Aorta (tissue), 5 donors: ENCODE measurements at regions not wholly inside any gene's neighbourhood (a gene's known extent, or its start where the extent isn't known, plus 50 kb on each side); places are given as distances from the start of the nearest gene placed in this dataset.

Experiments used
- ATAC-seq: fragments of 200-7000 bp; cut with Tn5 transposase; one replicate; pipeline ENCODE4 v1.9.1; 2022; ENCODE audit warnings: moderate library complexity; ENCODE audit not compliant: low FRiP score
- DNase-seq, 2 donors: peaks; one replicate each; pipeline ENCODE4 v3.0.0-alpha.2; 2020
- H3K27ac ChIP-seq, 2 donors: one replicate each; pipeline ENCODE4 v1.5.1; 2013; ENCODE audit warnings: low read length in 2 of 2, mild to moderate bottlenecking in 2 of 2, moderate library complexity in 2 of 2, control low read depth in 1 of 2, inconsistent platforms in 1 of 2, low read depth in 1 of 2
- H3K27me3 ChIP-seq, 2 donors: one replicate each; pipeline ENCODE4 v1.6.1; 2013; ENCODE audit warnings: control low read depth in 1 of 2, low read length in 1 of 2, mild to moderate bottlenecking in 1 of 2, moderate library complexity in 1 of 2; ENCODE audit not compliant: insufficient read depth in 2 of 2, control insufficient read depth in 1 of 2
- H3K36me3 ChIP-seq, 2 donors: one replicate each; pipeline ENCODE4 v1.6.1; 2013; ENCODE audit warnings: control low read depth in 1 of 2, low read length in 1 of 2, mild to moderate bottlenecking in 1 of 2; ENCODE audit not compliant: insufficient read depth in 2 of 2, control insufficient read depth in 1 of 2
- H3K4me1 ChIP-seq, 2 donors: one replicate each; pipeline ENCODE4 v1.6.1; 2013; ENCODE audit warnings: low read length in 2 of 2, control low read depth in 1 of 2, mild to moderate bottlenecking in 1 of 2, moderate library complexity in 1 of 2; ENCODE audit not compliant: insufficient read depth in 2 of 2, control insufficient read depth in 1 of 2
- H3K4me3 ChIP-seq, 2 donors: one replicate each; pipeline ENCODE4 v1.5.1; 2013; ENCODE audit warnings: low read length in 2 of 2, control low read depth in 1 of 2, mild to moderate bottlenecking in 1 of 2
- H3K9me3 ChIP-seq: one replicate; pipeline ENCODE4 v1.6.1; 2013; ENCODE audit warnings: mild to moderate bottlenecking, low read length; ENCODE audit not compliant: control insufficient read depth
- WGBS, 2 donors: extraction: QIAGEN DNeasy Blood & Tissue Kit; methylation state at CpG; one replicate each; pipeline ENCODE4 v1.1.7; 2013; 5-methylcytosine and 5-hydroxymethylcytosine counted together
- intact Hi-C, 2 donors: fragments of 100-400 bp; cut with DNase I; formaldehyde crosslinking; loops; one replicate each; pipeline versions ENCODE4 v1.14.2 to v1.15.0; 2022
- donor health status: healthy with polysubstance abuse.
- donor health status: Bipolar disorder and iron deficiency.
- donor health status: DM: no; HTN: no; CAD: no.
- donor health status: DM: no; HTN: no; CAD: no.
- donor health status: DM: yes; HTN: yes; CAD: no.

- ATAC-seq, result no peak
- intact Hi-C loops, result no loop called here
- H3K36me3 ChIP-seq, result no peaks in the 10 kb centered on the region
These were observed 105.3 kb upstream of the LINGO1 start for GRCh38 chr15:77738038-77738370.

DNA sequence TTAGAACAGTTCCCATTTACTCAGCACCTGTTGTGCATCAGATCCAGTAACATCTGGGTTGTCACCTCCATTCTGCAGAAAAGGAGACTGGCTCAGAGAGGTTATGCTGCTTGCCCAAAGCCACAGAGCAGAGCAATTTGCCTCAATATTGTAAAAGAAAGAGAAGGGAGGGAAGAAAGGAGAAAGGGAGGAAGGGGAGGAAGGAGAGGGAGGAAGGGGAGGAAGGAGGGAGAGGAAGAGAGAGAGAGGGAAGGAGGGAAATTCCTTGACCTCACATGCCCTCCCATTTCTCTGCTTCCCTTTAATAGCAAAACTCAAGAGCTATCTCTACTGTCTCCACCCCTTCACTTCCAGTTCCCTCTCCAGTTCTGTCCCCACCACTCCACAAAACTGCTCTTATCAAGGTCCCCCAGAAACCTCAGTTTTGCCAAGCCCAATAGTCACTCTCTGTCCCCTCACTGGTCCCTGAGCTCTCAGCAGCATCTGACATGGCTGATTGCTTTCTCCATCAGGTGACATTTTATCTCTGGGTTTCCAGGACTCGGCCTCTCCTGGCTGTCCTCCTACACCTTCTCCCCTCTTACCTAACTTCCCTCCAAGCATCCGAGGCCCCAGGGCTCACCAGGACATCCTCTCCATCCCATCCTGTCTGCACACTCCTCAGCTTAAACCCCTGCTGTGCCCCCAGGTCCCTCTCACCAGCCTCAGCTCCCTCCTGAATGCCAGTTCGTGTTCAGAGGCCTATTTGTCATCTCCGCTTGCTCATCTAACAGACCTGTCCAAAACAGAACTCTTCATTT is 104.7 kb upstream of the LINGO1 start:
- Histone ChIP-seq H3K9me3 (no peaks in the 10 kb centered on the region), H3K4me3 (no peak overlapping the region), H3K4me1 (no peaks in the 10 kb centered on the region), H3K27me3 (no peaks in the 10 kb centered on the region), H3K27ac (no peak overlapping the region), H3K36me3 (no peaks in the 10 kb centered on the region)
- 58 to 59% methylated on average over 4 of the region's 4 CpGs for WGBS, 2 donors
- intact Hi-C loops, result no loop called here
- DNase-seq, result no peak
- ATAC-seq, result no peak

More at GRCh38 chr15:77738038-77738370, 105.3 kb upstream of the LINGO1 start:
- no peaks in the 10 kb centered on the region for H3K27me3 ChIP-seq
- no peaks in the 10 kb centered on the region for H3K4me1 ChIP-seq
- H3K4me3 ChIP-seq, result no peak overlapping the region
- no peak for DNase-seq
- no peak overlapping the region for H3K27ac ChIP-seq
- no peaks in the 10 kb centered on the region for H3K9me3 ChIP-seq
- WGBS, 2 donors, result 76 to 81% methylated on average over 5 of the region's 5 CpGs

DNA sequence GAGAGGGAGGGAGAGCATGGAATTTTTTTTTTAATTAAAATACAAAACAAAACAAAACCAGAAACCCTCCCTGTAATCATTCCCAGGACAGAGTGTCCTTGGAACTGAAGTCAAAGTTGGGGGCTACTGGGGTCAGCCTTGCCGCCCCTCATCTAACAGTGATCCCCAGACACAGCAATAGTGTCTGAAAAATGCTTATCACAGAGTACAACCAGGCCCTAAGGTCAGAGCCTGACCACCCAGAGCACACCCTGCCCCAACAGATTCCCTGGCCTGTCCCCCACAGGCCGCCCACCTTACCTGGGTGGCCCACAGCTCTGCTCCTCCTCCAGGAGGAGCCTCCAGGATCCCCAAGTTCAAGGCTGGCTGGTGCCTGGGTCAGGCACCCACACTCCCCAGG is 101.6 kb upstream of the LINGO1 start:
- no peak overlapping the region for H3K27ac ChIP-seq
- intact Hi-C loops, result no loop called here
- H3K27me3 ChIP-seq, result no peaks in the 10 kb centered on the region

GRCh38 chr15:77733579-77734300 is 101.0 kb upstream of the LINGO1 start:
- H3K27me3 ChIP-seq, result no peaks in the 10 kb centered on the region
- no peak for ATAC-seq
- H3K4me3 ChIP-seq, result no peak overlapping the region
- H3K36me3 ChIP-seq, result no peaks in the 10 kb centered on the region
- no peak overlapping the region for H3K27ac ChIP-seq
- intact Hi-C loops, result no loop called here
- DNase-seq, result no peak
- H3K9me3 ChIP-seq, result no peaks in the 10 kb centered on the region
- no peaks in the 10 kb centered on the region for H3K4me1 ChIP-seq
- 75 to 80% methylated on average over 18 of the region's 18 CpGs for WGBS, 2 donors

More for the DNA sequence above, 101.6 kb upstream of the LINGO1 start:
- Histone ChIP-seq H3K4me3 (no peak overlapping the region), H3K36me3 (no peaks in the 10 kb centered on the region), H3K4me1 (no peaks in the 10 kb centered on the region), H3K9me3 (no peaks in the 10 kb centered on the region)
- ATAC-seq (no peak), DNase-seq (no peak)
- 89 to 94% methylated on average over 2 of the region's 2 CpGs for WGBS, 2 donors

- no peaks in the 10 kb centered on the region for H3K9me3 ChIP-seq
- no peak for ATAC-seq
- 66 to 70% methylated on average over 22 of the region's 22 CpGs for WGBS, 2 donors
- no peak for DNase-seq
- no peak overlapping the region for H3K27ac ChIP-seq
- H3K4me1 ChIP-seq, result no peaks in the 10 kb centered on the region
- H3K27me3 ChIP-seq, result no peaks in the 10 kb centered on the region
- intact Hi-C loops, result no loop called here
- no peak overlapping the region for H3K4me3 ChIP-seq
- no peaks in the 10 kb centered on the region for H3K36me3 ChIP-seq
These were observed 100.0 kb upstream of the LINGO1 start for GRCh38 chr15:77732514-77733335.

GRCh38 chr15:77731945-77732344 is 99.2 kb upstream of the LINGO1 start:
- ATAC-seq, result no peak
- no peaks in the 10 kb centered on the region for H3K36me3 ChIP-seq
- H3K9me3 ChIP-seq, result no peaks in the 10 kb centered on the region
- no peaks in the 10 kb centered on the region for H3K27me3 ChIP-seq
- H3K4me1 ChIP-seq, result no peaks in the 10 kb centered on the region
- 64 to 69% methylated on average over 5 of the region's 5 CpGs for WGBS, 2 donors
- H3K4me3 ChIP-seq, result no peak overlapping the region
- intact Hi-C loops, result no loop called here
- H3K27ac ChIP-seq, result no peak overlapping the region
- no peak for DNase-seq

DNA sequence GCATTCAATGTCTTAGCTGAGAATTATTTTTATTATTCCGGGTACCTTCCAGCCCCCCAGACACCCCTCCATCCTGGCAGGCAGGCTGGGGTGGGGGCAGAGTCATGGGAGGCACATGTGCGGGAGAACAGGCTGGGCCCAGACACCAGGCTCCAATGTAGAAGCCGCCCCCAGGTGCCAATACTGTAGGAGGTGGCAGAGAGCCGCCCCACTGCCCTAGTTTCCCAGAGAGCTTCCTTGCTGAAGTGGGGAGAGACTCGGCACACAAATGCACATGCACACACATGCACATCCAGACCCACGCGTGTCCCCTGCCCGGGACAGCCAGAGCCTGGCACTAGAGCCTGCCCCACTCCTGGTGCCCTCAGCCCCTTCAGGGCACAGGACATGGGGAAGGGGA is 98.4 kb upstream of the LINGO1 start:
- no peak for ATAC-seq
- no peak overlapping the region for H3K4me3 ChIP-seq
- H3K36me3 ChIP-seq, result no peaks in the 10 kb centered on the region
- no peaks in the 10 kb centered on the region for H3K27me3 ChIP-seq
- no peaks in the 10 kb centered on the region for H3K4me1 ChIP-seq
- no peak for DNase-seq
- intact Hi-C loops, result no loop called here
- no peak overlapping the region for H3K27ac ChIP-seq
- 88 to 90% methylated on average over 8 of the region's 8 CpGs for WGBS, 2 donors
- no peaks in the 10 kb centered on the region for H3K9me3 ChIP-seq

GRCh38 chr15:77727635-77728304 is 95.1 kb upstream of the LINGO1 start:
- H3K9me3 ChIP-seq, result no peaks in the 10 kb centered on the region
- H3K36me3 ChIP-seq, result no peaks in the 10 kb centered on the region
- intact Hi-C loops, result no loop called here
- no peak overlapping the region for H3K27ac ChIP-seq
- no peak overlapping the region for H3K4me3 ChIP-seq
- no peak for DNase-seq
- H3K4me1 ChIP-seq, result no peaks in the 10 kb centered on the region
- WGBS, 2 donors, result 60 to 70% methylated on average over 7 of the region's 7 CpGs
- no peaks in the 10 kb centered on the region for H3K27me3 ChIP-seq
- no peak for ATAC-seq
